Endothelial cell of umbilical vein (primary cell): ENCODE measurements at regions not wholly inside any gene's neighbourhood (a gene's known extent, or its start where the extent isn't known, plus 50 kb on each side); places are given as distances from the start of the nearest gene placed in this dataset.

Source experiments
- BruUV-seq: library from RNA; stranded (reverse); fragments of 400-500 nt; replicated peaks from 2 replicates; lab custom pipeline; 2021; lab: Mats Ljungman, UMichigan
- CTCF ChIA-PET: fragments of 300-600, 350-600 bp; sonication (Branson Sonifier 250); formaldehyde crosslinking; loops from one replicate; lab custom pipeline; 2021; ENCODE audit warnings: antibody characterized with exemption, inconsistent platforms; lab: Charles Lee
- POLR2A ChIA-PET: fragments of 300-600, 350-600 bp; sonication (Branson Sonifier 250); formaldehyde crosslinking; loops from one replicate; lab custom pipeline; 2021; ENCODE audit warnings: antibody characterized with exemption, inconsistent platforms; lab: Charles Lee
- DNase-seq: peaks from one replicate; pipeline ENCODE4 v3.0.0-alpha.2; 2011; ENCODE audit warnings: low read depth, low spot score
- FAIRE-seq: peaks from 2 replicates; lab custom pipeline; 2011; peaks lifted over from hg19 to GRCh38; lab: Jason Lieb, UNC
- H2AFZ ChIP-seq: 2 replicates; pipeline ENCODE4 v1.6.0; 2012; ENCODE audit warnings: low read depth, low read length, control low read depth, inconsistent platforms
- H3K27ac ChIP-seq: 2 replicates; pipeline ENCODE4 v1.5.1; 2011; ENCODE audit warnings: low read depth, mild to moderate bottlenecking, control low read depth, low read length, moderate library complexity; ENCODE audit not compliant: insufficient read depth
- H3K27me3 ChIP-seq, 2 experiments: 2 replicates each; pipeline versions ENCODE4 v1.6.0 to v1.6.1; 2011; ENCODE audit warnings: low read length in 2 of 2, mixed read lengths in 1 of 2; ENCODE audit not compliant: control insufficient read depth in 2 of 2, insufficient read depth in 2 of 2
- H3K36me3 ChIP-seq, 2 experiments: 2 replicates in 1 of 2; 3 replicates in 1 of 2; pipeline ENCODE4 v1.5.1; 2011; ENCODE audit warnings: low read length in 2 of 2, mild to moderate bottlenecking in 1 of 2, moderate library complexity in 1 of 2; ENCODE audit not compliant: control insufficient read depth in 2 of 2, insufficient read depth in 2 of 2; ENCODE audit errors: extremely low read depth in 1 of 2
- H3K4me1 ChIP-seq: 3 replicates; pipeline ENCODE4 v1.5.1; 2011; ENCODE audit warnings: mild to moderate bottlenecking, low read length; ENCODE audit not compliant: control insufficient read depth, insufficient read depth; ENCODE audit errors: extremely low read depth
- H3K4me2 ChIP-seq: 2 replicates; pipeline ENCODE4 v1.6.1; 2011; ENCODE audit warnings: low read length, control low read depth, mixed read lengths; ENCODE audit not compliant: insufficient read depth
- H3K4me3 ChIP-seq, 3 experiments: fragments of 200-600 bp in 1 of 3; sonication (generic), shearing (Covaris generic) in 1 of 3; replicated peaks in 1 of 3; 2 replicates each; pipeline ENCODE4 v1.5.1; 2011 to 2016; ENCODE audit warnings: control low read depth in 3 of 3, low read length in 3 of 3, mild to moderate bottlenecking in 2 of 3, inconsistent platforms in 1 of 3, low read depth in 1 of 3, moderate library complexity in 1 of 3; ENCODE audit not compliant: insufficient read depth in 1 of 3
- H3K79me2 ChIP-seq: 2 replicates; pipeline ENCODE4 v1.6.0; 2012; ENCODE audit warnings: low read length, inconsistent platforms; ENCODE audit not compliant: control insufficient read depth, insufficient read depth
- H3K9ac ChIP-seq: replicated peaks from 2 replicates; pipeline ENCODE3; 2011; ENCODE audit warnings: low read length, control low read depth; ENCODE audit not compliant: insufficient read depth; ENCODE audit errors: extremely low read depth
- H3K9me1 ChIP-seq: replicated peaks from 3 replicates; pipeline ENCODE4 v1.6.0; 2011; ENCODE audit warnings: mild to moderate bottlenecking, low read length; ENCODE audit not compliant: control insufficient read depth, insufficient read depth; ENCODE audit errors: extremely low read depth
- H3K9me3 ChIP-seq: replicated peaks from 2 replicates; pipeline ENCODE4 v1.5.1; 2012; ENCODE audit warnings: low read length, inconsistent platforms; ENCODE audit not compliant: control insufficient read depth, insufficient read depth
- H4K20me1 ChIP-seq: replicated peaks from 2 replicates; pipeline ENCODE3; 2011; ENCODE audit warnings: mild to moderate bottlenecking, low read length; ENCODE audit not compliant: control insufficient read depth, insufficient read depth; ENCODE audit errors: extremely low read depth
- EZH2 ChIP-seq: IDR thresholded peaks from 2 replicates; pipeline ENCODE4 v1.6.1; 2012; ENCODE audit warnings: borderline replicate concordance, low read depth, mild to moderate bottlenecking, moderate library complexity, low read length, inconsistent platforms; ENCODE audit not compliant: severe bottlenecking
- FOS ChIP-seq: IDR thresholded peaks from 2 replicates; pipeline ENCODE4 v1.6.1; 2011; ENCODE audit warnings: mild to moderate bottlenecking, low read length, moderate library complexity, borderline replicate concordance; ENCODE audit not compliant: insufficient read depth
- GATA2 ChIP-seq: IDR thresholded peaks from 2 replicates; pipeline ENCODE4 v1.7.0; 2011; ENCODE audit warnings: low read depth, mild to moderate bottlenecking, moderate library complexity, mixed read lengths, low read length; ENCODE audit not compliant: insufficient read length, insufficient read depth
- JUN ChIP-seq: IDR thresholded peaks from 2 replicates; pipeline ENCODE4 v1.6.1; 2011; ENCODE audit warnings: borderline replicate concordance, low read depth; ENCODE audit not compliant: insufficient read length, insufficient read depth
- MYC ChIP-seq: IDR thresholded peaks from one replicate; pipeline ENCODE4 v1.6.1; 2011; ENCODE audit warnings: mild to moderate bottlenecking, low read depth, low read length
- POLR2A ChIP-seq: IDR thresholded peaks from 2 replicates; pipeline ENCODE4 v1.6.1; 2012; ENCODE audit warnings: low read depth, mild to moderate bottlenecking, control low read depth, low read length
- POLR2AphosphoS5 ChIP-seq: IDR thresholded peaks from 2 replicates; pipeline ENCODE4 v1.6.1; 2012; ENCODE audit warnings: low read depth, mild to moderate bottlenecking, control low read depth, low read length, moderate library complexity; ENCODE audit not compliant: insufficient read depth
- dilution Hi-C: fragments of 300-500 bp; cut with MboI; formaldehyde crosslinking; loops from one replicate; pipeline ENCODE4 v1.15.0; 2019; ENCODE audit warnings: low sequenced_read_pairs; ENCODE audit not compliant: extremely low pct_ligation_motif_present
- intact Hi-C: fragments of 100-400 bp; cut with micrococcal nuclease; formaldehyde crosslinking; loops from one replicate; pipeline ENCODE4 v1.10.0; 2022
- TF ChIP-seq, protein P1 (sequence below), 2 donors: IDR thresholded peaks; 1 replicate in 1 of 2; 2 replicates in 1 of 2; pipeline ENCODE4 v1.5.1; 2011; ENCODE audit warnings: low read length in 2 of 2, mild to moderate bottlenecking in 2 of 2, moderate library complexity in 2 of 2, control low read depth in 1 of 2, inconsistent platforms in 1 of 2, low read depth in 1 of 2; ENCODE audit not compliant: insufficient read depth in 1 of 2; ENCODE audit errors: extremely low read depth in 1 of 2
- TF ChIP-seq, protein P2 (sequence below): IDR thresholded peaks from 2 replicates; pipeline ENCODE4 v1.6.1; 2011; ENCODE audit not compliant: insufficient read depth, insufficient read length

DNA sequence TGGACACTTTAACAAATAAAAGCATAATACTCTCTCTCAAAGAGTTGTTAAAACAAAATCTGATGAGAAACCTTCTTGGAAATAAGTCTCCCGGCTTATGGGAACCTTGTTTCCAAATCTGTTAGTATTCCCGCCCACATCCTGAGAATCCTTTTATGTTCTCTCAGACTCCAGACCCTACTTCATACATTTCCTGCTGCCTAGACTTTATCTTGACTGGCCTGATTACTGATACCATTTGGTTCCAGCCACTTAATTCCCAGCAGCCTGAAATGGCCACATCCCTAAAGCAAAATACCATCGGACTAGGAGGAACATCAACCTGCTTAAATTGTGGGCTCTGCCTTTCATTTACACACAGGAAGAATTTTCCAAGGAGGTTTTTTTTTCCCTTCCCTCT, 79.1 kb upstream of the CYP1B1 start:
- DNase-seq (no peak), FAIRE-seq (no peak)
- dilution Hi-C loops, result no loop called here
- Histone ChIP-seq H3K79me2 (no peaks in the 10 kb centered on the region), H3K4me2 (no peak overlapping the region), H3K27ac (no peak overlapping the region), H3K9me1 (no peaks in the 10 kb centered on the region), H4K20me1 (no peaks in the 10 kb centered on the region), H3K4me1 (no peaks in the 10 kb centered on the region), H2AFZ (no peak overlapping the region), H3K36me3 (no peaks in the 10 kb centered on the region), H3K9ac (no peak overlapping the region), H3K9me3 (no peaks in the 10 kb centered on the region), H3K27me3 (peaks cover 11 to 27% of the 10 kb centered on the region in 2 experiments), H3K4me3 (no peak overlapping the region)
- TF ChIP-seq GATA2, result no peak
- TF ChIP-seq, protein P1, sequence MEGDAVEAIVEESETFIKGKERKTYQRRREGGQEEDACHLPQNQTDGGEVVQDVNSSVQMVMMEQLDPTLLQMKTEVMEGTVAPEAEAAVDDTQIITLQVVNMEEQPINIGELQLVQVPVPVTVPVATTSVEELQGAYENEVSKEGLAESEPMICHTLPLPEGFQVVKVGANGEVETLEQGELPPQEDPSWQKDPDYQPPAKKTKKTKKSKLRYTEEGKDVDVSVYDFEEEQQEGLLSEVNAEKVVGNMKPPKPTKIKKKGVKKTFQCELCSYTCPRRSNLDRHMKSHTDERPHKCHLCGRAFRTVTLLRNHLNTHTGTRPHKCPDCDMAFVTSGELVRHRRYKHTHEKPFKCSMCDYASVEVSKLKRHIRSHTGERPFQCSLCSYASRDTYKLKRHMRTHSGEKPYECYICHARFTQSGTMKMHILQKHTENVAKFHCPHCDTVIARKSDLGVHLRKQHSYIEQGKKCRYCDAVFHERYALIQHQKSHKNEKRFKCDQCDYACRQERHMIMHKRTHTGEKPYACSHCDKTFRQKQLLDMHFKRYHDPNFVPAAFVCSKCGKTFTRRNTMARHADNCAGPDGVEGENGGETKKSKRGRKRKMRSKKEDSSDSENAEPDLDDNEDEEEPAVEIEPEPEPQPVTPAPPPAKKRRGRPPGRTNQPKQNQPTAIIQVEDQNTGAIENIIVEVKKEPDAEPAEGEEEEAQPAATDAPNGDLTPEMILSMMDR (IDR thresholded peaks at IDR 0.05; ENCODE audit: extremely low read depth in 1 of 2, insufficient read depth in 1 of 2, low read depth in 1 of 2, low read length in 2 of 2), result no peak
- no peak for TF ChIP-seq EZH2
- no peak for TF ChIP-seq POLR2A
- no peak for TF ChIP-seq POLR2AphosphoS5
- TF ChIP-seq FOS, result no peak
- TF ChIP-seq, protein P2, sequence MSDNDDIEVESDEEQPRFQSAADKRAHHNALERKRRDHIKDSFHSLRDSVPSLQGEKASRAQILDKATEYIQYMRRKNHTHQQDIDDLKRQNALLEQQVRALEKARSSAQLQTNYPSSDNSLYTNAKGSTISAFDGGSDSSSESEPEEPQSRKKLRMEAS, result no peak
- TF ChIP-seq JUN, result no peak
- TF ChIP-seq MYC, result no peak
- intact Hi-C loops, result loop anchor here (1.0 kb wide), 1 partner anchor 15 kb away; no protein-coding TSS in a partner anchor
- ChIA-PET CTCF (no interaction called here), POLR2A (no interaction called here)
- BruUV-seq, result no TSS peak
